Spleen (tissue), 11 donors: ENCODE measurements at regions not wholly inside any gene's neighbourhood (a gene's known extent, or its start where the extent isn't known, plus 50 kb on each side); places are given as distances from the start of the nearest gene placed in this dataset.

Experiments used
- DNase-seq: peaks from one replicate; pipeline ENCODE4 v3.0.0-alpha.2; 2020
- H3K27ac ChIP-seq, 8 donors: fragments of 200-600 bp; sonication (generic) in 7 of 8; 1 replicate in 4 of 8; 2 replicates in 4 of 8; pipeline versions ENCODE4 v1.5.0 to v1.8.0; 2016 to 2021; ENCODE audit warnings: inconsistent platforms in 4 of 8, mild to moderate bottlenecking in 4 of 8, moderate library complexity in 1 of 8
- H3K27me3 ChIP-seq, 7 donors: fragments of 200-600 bp; sonication (generic) in 6 of 7; replicated peaks in 1 of 7; 1 replicate in 4 of 7; 2 replicates in 3 of 7; pipeline versions ENCODE4 v1.5.0 to v1.8.0; 2016 to 2021; ENCODE audit warnings: inconsistent platforms in 3 of 7, mild to moderate bottlenecking in 1 of 7
- H3K36me3 ChIP-seq, 6 donors: fragments of 200-600 bp; sonication (generic) in 5 of 6; 1 replicate in 4 of 6; 2 replicates in 2 of 6; pipeline versions ENCODE4 v1.5.0 to v1.8.0; 2016 to 2021; ENCODE audit warnings: inconsistent platforms in 2 of 6
- H3K4me1 ChIP-seq, 6 donors: fragments of 200-600 bp; sonication (generic) in 5 of 6; 1 replicate in 3 of 6; 2 replicates in 3 of 6; pipeline versions ENCODE4 v1.5.0 to v1.8.0; 2016 to 2021; ENCODE audit warnings: inconsistent platforms in 3 of 6
- H3K4me3 ChIP-seq, 8 donors: fragments of 200-600 bp; sonication (generic) in 7 of 8; 1 replicate in 4 of 8; 2 replicates in 4 of 8; pipeline versions ENCODE4 v1.5.0 to v1.8.0; 2016 to 2021; ENCODE audit warnings: inconsistent platforms in 4 of 8, mild to moderate bottlenecking in 4 of 8, moderate library complexity in 2 of 8
- H3K9me3 ChIP-seq, 8 donors: fragments of 200-600 bp; sonication (generic) in 7 of 8; 1 replicate in 4 of 8; 2 replicates in 4 of 8; pipeline versions ENCODE4 v1.5.0 to v1.8.0; 2016 to 2021; ENCODE audit warnings: inconsistent platforms in 4 of 8
- POLR2A ChIP-seq, 3 donors: fragments of 450-650 bp; IDR thresholded peaks; one replicate each; pipeline ENCODE4 v1.5.1; 2017; ENCODE audit warnings: antibody characterized with exemption in 3 of 3, mild to moderate bottlenecking in 1 of 3
- POLR2AphosphoS5 ChIP-seq, 3 donors: sonication (generic); formaldehyde crosslinking; IDR thresholded peaks; one replicate each; pipeline ENCODE4 v1.5.1; 2017; ENCODE audit warnings: antibody characterized with exemption in 3 of 3
- WGBS, 5 donors: extraction: QIAGEN DNeasy Blood & Tissue Kit in 3 of 5; methylation state at CpG; one replicate each; pipeline versions ENCODE4 v1.1.5 to v1.1.7; 2013 to 2018; 5-methylcytosine and 5-hydroxymethylcytosine counted together
- intact Hi-C: fragments of 100-400 bp; cut with DNase I; formaldehyde crosslinking; loops from one replicate; pipeline ENCODE4 v1.15.0; 2023; ENCODE audit warnings: low total_unique reads
- TF ChIP-seq, protein P1 (sequence below), 11 experiments: fragments of 200-600 bp in 7 of 11; fragments of 450-650 bp in 4 of 11; sonication (generic) in 4 of 11; IDR thresholded peaks in 8 of 11; conservative IDR thresholded peaks in 3 of 11; 1 replicate in 7 of 11; 2 replicates in 4 of 11; pipeline versions ENCODE4 v1.4.0 to v1.8.0; 2016 to 2021; ENCODE audit warnings: antibody characterized with exemption in 11 of 11, inconsistent platforms in 4 of 11, mild to moderate bottlenecking in 1 of 11
- donor health status: healthy with polysubstance abuse.
- donor health status: DM: no; HTN: no; CAD: no; lungs with moderate emphysema.
- donor health status: DM: no; HTN: no; CAD: no.
- donor health status: Bipolar disorder and iron deficiency.
- donor health status: healthy.
- donor health status: DM: no; HTN: no; CAD: no.
- donor health status: DM: yes; HTN: yes; CAD: no.

DNA sequence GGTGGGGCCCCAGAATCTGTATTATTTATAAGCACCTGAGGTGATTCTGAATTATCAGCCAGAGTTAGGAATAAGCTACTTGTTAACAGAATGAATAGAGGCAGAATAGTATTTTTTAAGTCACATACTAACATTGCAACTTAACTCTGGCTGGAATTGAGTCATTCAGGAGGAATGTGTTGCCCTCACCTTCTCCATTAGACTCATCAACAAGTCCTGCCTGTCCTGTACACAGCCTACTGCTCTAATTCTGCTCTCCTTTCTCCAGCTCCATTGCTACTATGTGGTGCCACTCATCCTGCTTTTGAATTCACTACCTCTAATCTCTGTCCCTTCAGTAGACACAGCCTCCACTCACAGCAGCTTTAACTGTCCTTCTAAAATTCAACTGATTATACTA lies 669.4 kb downstream of the DHX35 start:
- no peak overlapping the region for H3K27ac ChIP-seq
- H3K36me3 ChIP-seq: no peaks in the 10 kb centered on the region
- H3K4me3 ChIP-seq: no peak overlapping the region
- H3K4me1 ChIP-seq: no peaks in the 10 kb centered on the region
- peaks cover 0 to 8% (median 0%) of the 10 kb centered on the region in 7 donors for H3K27me3 ChIP-seq
- intact Hi-C loops: no loop called here
- TF ChIP-seq, protein P1, sequence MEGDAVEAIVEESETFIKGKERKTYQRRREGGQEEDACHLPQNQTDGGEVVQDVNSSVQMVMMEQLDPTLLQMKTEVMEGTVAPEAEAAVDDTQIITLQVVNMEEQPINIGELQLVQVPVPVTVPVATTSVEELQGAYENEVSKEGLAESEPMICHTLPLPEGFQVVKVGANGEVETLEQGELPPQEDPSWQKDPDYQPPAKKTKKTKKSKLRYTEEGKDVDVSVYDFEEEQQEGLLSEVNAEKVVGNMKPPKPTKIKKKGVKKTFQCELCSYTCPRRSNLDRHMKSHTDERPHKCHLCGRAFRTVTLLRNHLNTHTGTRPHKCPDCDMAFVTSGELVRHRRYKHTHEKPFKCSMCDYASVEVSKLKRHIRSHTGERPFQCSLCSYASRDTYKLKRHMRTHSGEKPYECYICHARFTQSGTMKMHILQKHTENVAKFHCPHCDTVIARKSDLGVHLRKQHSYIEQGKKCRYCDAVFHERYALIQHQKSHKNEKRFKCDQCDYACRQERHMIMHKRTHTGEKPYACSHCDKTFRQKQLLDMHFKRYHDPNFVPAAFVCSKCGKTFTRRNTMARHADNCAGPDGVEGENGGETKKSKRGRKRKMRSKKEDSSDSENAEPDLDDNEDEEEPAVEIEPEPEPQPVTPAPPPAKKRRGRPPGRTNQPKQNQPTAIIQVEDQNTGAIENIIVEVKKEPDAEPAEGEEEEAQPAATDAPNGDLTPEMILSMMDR (IDR thresholded peaks at IDR 0.05 in 8 of 11, conservative IDR thresholded peaks at IDR 0.05 in 3 of 11): no peak
- TF ChIP-seq POLR2AphosphoS5 (IDR thresholded peaks at IDR 0.05): no peak
- TF ChIP-seq POLR2A (IDR thresholded peaks at IDR 0.05): no peak
- H3K9me3 ChIP-seq: no peaks in the 10 kb centered on the region
- DNase-seq: no peak

DNA sequence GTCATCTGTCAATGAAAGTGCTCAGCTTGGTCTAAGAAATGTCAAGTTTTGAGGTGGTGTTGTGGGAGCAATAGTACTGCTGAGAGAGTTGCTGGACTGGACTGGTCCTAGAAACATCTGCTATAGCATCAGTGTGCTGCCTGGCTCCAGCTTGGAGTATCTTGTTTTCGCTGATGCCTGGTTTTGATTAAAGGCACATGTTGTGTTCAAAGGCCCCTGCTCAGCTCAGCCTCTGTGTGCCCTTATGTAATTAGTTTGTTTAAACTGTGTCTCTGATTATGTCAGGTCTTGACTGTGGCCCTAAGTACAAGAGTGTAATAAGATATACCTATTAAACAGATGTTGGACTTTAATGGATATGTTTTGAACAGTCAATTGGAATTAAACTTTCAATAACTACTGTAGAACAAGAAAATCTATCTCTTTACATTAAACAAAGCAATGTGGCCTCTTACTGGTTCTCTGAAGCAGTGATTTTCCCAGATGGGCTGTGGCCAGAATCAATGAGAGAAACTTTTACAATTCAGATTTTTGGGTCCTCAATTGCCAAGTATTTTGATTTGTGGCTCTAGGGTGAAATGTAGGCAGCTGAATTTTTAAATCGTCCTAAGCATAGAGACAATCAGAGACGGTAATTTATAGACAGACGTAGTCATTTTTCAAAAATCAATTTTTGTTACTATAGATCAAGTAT lies 668.2 kb downstream of the DHX35 start:
- 86 to 93% (median 89%) methylated on average over 4 of the region's 4 CpGs for WGBS, 5 donors
- Histone ChIP-seq H3K36me3 (no peaks in the 10 kb centered on the region), H3K4me1 (no peaks in the 10 kb centered on the region), H3K27ac (no peak overlapping the region), H3K4me3 (no peak overlapping the region), H3K9me3 (no peaks in the 10 kb centered on the region), H3K27me3 (no peaks in the 10 kb centered on the region)
- no peak for TF ChIP-seq POLR2AphosphoS5 (IDR thresholded peaks at IDR 0.05)
- TF ChIP-seq POLR2A (IDR thresholded peaks at IDR 0.05): no peak
- TF ChIP-seq, protein P1 (IDR thresholded peaks at IDR 0.05 in 8 of 11, conservative IDR thresholded peaks at IDR 0.05 in 3 of 11): no peak
- DNase-seq: no peak
- intact Hi-C loops: no loop called here

DNA sequence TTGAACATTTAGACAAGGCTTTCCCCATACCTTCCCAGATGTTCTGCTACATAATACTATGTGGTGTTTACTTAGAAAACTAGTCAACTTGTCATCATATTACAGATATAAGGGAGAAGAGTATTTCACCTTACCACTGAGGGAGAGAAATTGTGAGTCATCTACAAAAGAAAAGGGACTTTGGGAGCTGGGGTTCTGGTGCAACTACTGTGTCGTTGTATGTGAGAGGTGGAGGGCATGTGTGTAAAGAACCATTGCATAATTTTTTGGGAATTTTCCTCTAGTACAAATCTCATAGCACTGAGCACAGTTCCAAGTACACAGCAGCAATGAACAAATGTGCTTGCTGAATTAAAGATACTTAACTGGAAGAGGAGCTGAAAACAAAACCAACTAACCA lies 665.6 kb downstream of the DHX35 start:
- H3K4me3 ChIP-seq: no peak overlapping the region
- intact Hi-C loops: no loop called here

DNA sequence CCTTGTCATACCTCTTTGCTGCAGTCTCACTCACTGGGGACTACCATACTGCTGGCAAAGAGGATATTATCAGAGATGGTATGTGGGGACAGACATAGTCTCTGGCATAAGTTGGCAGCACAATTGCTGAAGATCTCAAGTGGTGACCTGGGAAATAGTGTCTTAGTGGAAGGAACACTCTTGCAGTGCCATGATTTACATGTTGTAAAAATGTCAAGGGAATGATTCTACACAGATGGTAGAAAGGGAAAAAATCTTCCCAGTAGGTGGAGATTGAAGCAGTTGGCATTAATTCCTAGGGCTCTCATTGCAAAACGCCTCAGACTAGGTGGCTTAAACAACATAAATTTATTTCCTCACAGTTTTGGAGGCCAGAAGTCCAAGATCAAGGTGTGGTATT lies 662.2 kb downstream of the DHX35 start:
- Histone ChIP-seq H3K27me3 (no peaks in the 10 kb centered on the region), H3K27ac (no peak overlapping the region), H3K9me3 (no peaks in the 10 kb centered on the region), H3K36me3 (no peaks in the 10 kb centered on the region), H3K4me3 (no peak overlapping the region), H3K4me1 (no peaks in the 10 kb centered on the region)
- intact Hi-C loops: no loop called here
- TF ChIP-seq, protein P1 (IDR thresholded peaks at IDR 0.05 in 8 of 11, conservative IDR thresholded peaks at IDR 0.05 in 3 of 11): no peak
- TF ChIP-seq POLR2AphosphoS5 (IDR thresholded peaks at IDR 0.05) (no peak), POLR2A (IDR thresholded peaks at IDR 0.05) (no peak)
- DNase-seq: no peak
- 50 to 70% (median 58%) methylated on average over 1 of the region's 1 CpG for WGBS, 5 donors

More for the DNA sequence above, 665.6 kb downstream of the DHX35 start:
- WGBS, 5 donors: 74 to 93% (median 86%) methylated on average over 1 of the region's 1 CpG
- Histone ChIP-seq H3K27me3 (no peaks in the 10 kb centered on the region), H3K4me1 (no peaks in the 10 kb centered on the region), H3K36me3 (no peaks in the 10 kb centered on the region), H3K9me3 (no peaks in the 10 kb centered on the region), H3K27ac (no peak overlapping the region)
- TF ChIP-seq POLR2AphosphoS5 (IDR thresholded peaks at IDR 0.05): no peak
- no peak for TF ChIP-seq POLR2A (IDR thresholded peaks at IDR 0.05)
- TF ChIP-seq, protein P1 (IDR thresholded peaks at IDR 0.05 in 8 of 11, conservative IDR thresholded peaks at IDR 0.05 in 3 of 11): no peak
- DNase-seq: no peak
